ENCODE measurements at regions not wholly inside any gene's neighbourhood (a gene's known extent, or its start where the extent isn't known, plus 50 kb on each side); places are given as distances from the start of the nearest gene placed in this dataset.

GRCh38 chr16:65697521-65697920, 575.7 kb upstream of the CDH11 start:
- Histone ChIP-seq H3K36me3 (ENCODE audit: control insufficient read depth, insufficient read depth, low read length) (no peaks in the 10 kb centered on the region), H2BK15ac (ENCODE audit: low read depth, low read length) (no peak overlapping the region), H3K18ac (ENCODE audit: low read depth, low read length) (no peak overlapping the region), H3K23ac (ENCODE audit: low read depth, low read length) (no peak overlapping the region), H4K5ac (ENCODE audit: low read depth, low read length) (no peak overlapping the region), H4K91ac (ENCODE audit: insufficient read depth, low read depth, low read length) (no peak overlapping the region), H3K9ac (ENCODE audit: low read depth, low read length) (no peak overlapping the region), H3K14ac (replicated peaks; ENCODE audit: low read depth, low read length) (no peak overlapping the region), H2AFZ (replicated peaks; ENCODE audit: low read length, poor library complexity) (no peak overlapping the region), H3K27me3 (ENCODE audit: control insufficient read depth, insufficient read depth, low read length) (no peaks in the 10 kb centered on the region), H2BK120ac (ENCODE audit: low read depth, low read length) (no peak overlapping the region), H2BK5ac (ENCODE audit: low read depth, low read length, poor library complexity, severe bottlenecking) (no peak overlapping the region), H3K9me1 (ENCODE audit: insufficient read depth, low read length) (no peaks in the 10 kb centered on the region), H3K9me3 (ENCODE audit: control insufficient read depth, insufficient read depth, low read length) (no peaks in the 10 kb centered on the region), H2AK5ac (ENCODE audit: low read depth, low read length) (no peak overlapping the region), H4K20me1 (ENCODE audit: insufficient read depth, low read length) (no peaks in the 10 kb centered on the region), H3K27ac (ENCODE audit: insufficient read depth, low read length) (no peak overlapping the region), H2AK9ac (replicated peaks; ENCODE audit: low read depth, low read length, poor library complexity) (no peak overlapping the region), H3K79me1 (ENCODE audit: low read depth in 1 of 2, low read length in 2 of 2) (no peaks in the 10 kb centered on the region), H3K4ac (ENCODE audit: low read depth, low read length) (no peak overlapping the region), H3K4me3 (ENCODE audit: insufficient read depth, low read depth, low read length) (no peak overlapping the region), H2BK20ac (ENCODE audit: low read depth, low read length) (no peak overlapping the region), H4K8ac (ENCODE audit: low read depth in 2 of 2, low read length in 2 of 2) (no peak overlapping the region), H3K56ac (ENCODE audit: extremely low read depth, insufficient read depth, low read length) (no peak overlapping the region), H3K4me1 (ENCODE audit: control insufficient read depth, insufficient read depth, low read length) (peaks cover 5% of the 10 kb centered on the region; the same call in 1 of the 2 replicates), H3K4me2 (ENCODE audit: low read depth, low read length) (no peak overlapping the region)
- intact Hi-C loops (cut with micrococcal nuclease) (loop anchor here (5.0 kb wide), 1 partner anchor 440 kb away; no protein-coding TSS in a partner anchor), in situ Hi-C loops (cut with MboI; ENCODE audit: low sequenced_read_pairs) (no loop called here), dilution Hi-C loops (cut with HindIII; ENCODE audit: low sequenced_read_pairs, unreplicated experiment) (no loop called here)
- ChIA-PET CTCF (interaction anchor here (1.2 kb wide), 1 partner anchor 94 kb away, joined by 3 read pairs; no protein-coding TSS in a partner anchor), POLR2A (ENCODE audit: unreplicated experiment) (no interaction called here)
- WGBS, 2 experiments (ENCODE audit: extremely low coverage in 2 of 2, insufficient read length in 1 of 2) = 80% methylated on average over 1 of the region's 5 CpGs; no CpG with 5 or more reads in 1 of the 2 experiments
- TF ChIP-seq RFX5 (IDR thresholded peaks at IDR 0.05; ENCODE audit: low read depth, low read length) (no peak), ELK1 (IDR thresholded peaks at IDR 0.05; ENCODE audit: borderline replicate concordance, low read depth, low read length) (no peak)
- no TSS peak for BruUV-seq (replicated peaks)
- no peak for ATAC-seq (ENCODE audit: low read depth)
- DNase-seq = no peak
